GM23338 (cell line): ENCODE measurements at regions not wholly inside any gene's neighbourhood (a gene's known extent, or its start where the extent isn't known, plus 50 kb on each side); places are given as distances from the start of the nearest gene placed in this dataset.

Source experiments
- ATAC-seq: fragments of 200-7000 bp; cut with Tn5 transposase; 3 replicates; pipeline ENCODE4 v1.9.1; 2020
- DNase-seq: peaks from one replicate; pipeline ENCODE4 v3.0.0-alpha.2; 2015; ENCODE audit warnings: low spot score
- H2AFZ ChIP-seq: fragments of 200-600 bp; sonication (generic); 2 replicates; pipeline ENCODE4 v1.8.0; 2016; ENCODE audit warnings: antibody characterized with exemption, mild to moderate bottlenecking, moderate library complexity
- H3F3A ChIP-seq: fragments of 200-600 bp; sonication (generic); replicated peaks from 2 replicates; pipeline ENCODE4 v1.8.0; 2017; ENCODE audit warnings: antibody characterized with exemption, mixed run types, low read depth
- H3K27ac ChIP-seq: fragments of 200-600 bp; sonication (generic); 2 replicates; pipeline ENCODE4 v1.6.1; 2016; ENCODE audit warnings: low read depth
- H3K27me3 ChIP-seq: fragments of 200-600 bp; sonication (generic); 2 replicates; pipeline ENCODE4 v1.8.0; 2016; ENCODE audit warnings: mild to moderate bottlenecking, mixed run types, moderate library complexity; ENCODE audit not compliant: insufficient read depth
- H3K36me3 ChIP-seq: fragments of 200-600 bp; sonication (generic); 2 replicates; pipeline ENCODE4 v1.8.0; 2016; ENCODE audit warnings: mild to moderate bottlenecking; ENCODE audit not compliant: insufficient read depth
- H3K4me1 ChIP-seq: fragments of 200-600 bp; sonication (generic); 2 replicates; pipeline ENCODE4 v1.8.0; 2016; ENCODE audit warnings: mild to moderate bottlenecking, moderate library complexity; ENCODE audit not compliant: insufficient read depth
- H3K4me2 ChIP-seq: fragments of 200-600 bp; sonication (generic); 2 replicates; pipeline ENCODE4 v1.7.1; 2017; ENCODE audit warnings: mixed run types
- H3K4me3 ChIP-seq: fragments of 200-600 bp; sonication (generic); 2 replicates; pipeline ENCODE4 v1.6.1; 2016; ENCODE audit warnings: mixed run types
- H3K79me2 ChIP-seq: fragments of 200-600 bp; sonication (generic); replicated peaks from 2 replicates; pipeline ENCODE4 v1.8.0; 2017; ENCODE audit warnings: mild to moderate bottlenecking; ENCODE audit not compliant: insufficient read depth
- H3K9me2 ChIP-seq: fragments of 200-600 bp; sonication (generic); 2 replicates; pipeline ENCODE4 v1.8.0; 2017; ENCODE audit not compliant: insufficient read depth
- H4K20me1 ChIP-seq: fragments of 200-600 bp; sonication (generic); replicated peaks from 2 replicates; pipeline ENCODE4 v1.8.0; 2017; ENCODE audit warnings: mild to moderate bottlenecking; ENCODE audit not compliant: insufficient read depth
- H3K27ac Mint-ChIP-seq: 2 replicates; pipeline ENCODE4 v1.8.0; 2020; ENCODE audit warnings: inconsistent platforms, mild to moderate bottlenecking, moderate library complexity, mixed read lengths
- H3K27me3 Mint-ChIP-seq: 3 replicates; pipeline ENCODE4 v1.8.0; 2022; ENCODE audit warnings: low read depth, mild to moderate bottlenecking, moderate library complexity, mixed read lengths, inconsistent platforms; ENCODE audit not compliant: insufficient read depth, poor library complexity
- H3K36me3 Mint-ChIP-seq: 3 replicates; pipeline ENCODE4 v1.8.0; 2021; ENCODE audit warnings: low read depth, mild to moderate bottlenecking, inconsistent platforms, moderate library complexity, mixed read lengths
- H3K4me1 Mint-ChIP-seq: 3 replicates; pipeline ENCODE4 v1.8.0; 2020; ENCODE audit warnings: mild to moderate bottlenecking, inconsistent platforms, mixed read lengths
- H3K4me3 Mint-ChIP-seq: 3 replicates; pipeline ENCODE4 v1.8.0; 2021; ENCODE audit warnings: moderate library complexity, mild to moderate bottlenecking, inconsistent platforms, mixed read lengths
- H3K9me3 Mint-ChIP-seq: 3 replicates; pipeline ENCODE4 v1.8.0; 2020; ENCODE audit warnings: moderate library complexity, mild to moderate bottlenecking, inconsistent platforms, mixed read lengths
- CREB1 ChIP-seq: fragments of 250-450 bp; sonication (Bioruptor Pico); IDR thresholded peaks from 2 replicates; pipeline ENCODE4 v1.5.0; 2020; ENCODE audit warnings: low read depth, mild to moderate bottlenecking, moderate library complexity
- CTCF ChIP-seq, 2 experiments: fragments of 200-600 bp in 1 of 2; sonication (generic) in 1 of 2; conservative IDR thresholded peaks; 2 replicates each; pipeline versions ENCODE4 v1.5.1 to v1.6.1; 2016 to 2017; ENCODE audit warnings: antibody characterized with exemption in 2 of 2, low read depth in 2 of 2, mild to moderate bottlenecking in 2 of 2, moderate library complexity in 1 of 2
- JUNB ChIP-seq: IDR thresholded peaks from one replicate; pipeline ENCODE4 v1.6.1; 2016; ENCODE audit warnings: antibody characterized with exemption; ENCODE audit not compliant: unreplicated experiment
- NANOG ChIP-seq: IDR thresholded peaks from 2 replicates; pipeline ENCODE4 v1.6.1; 2016; ENCODE audit warnings: antibody characterized with exemption, borderline replicate concordance
- POLR2AphosphoS5 ChIP-seq: IDR thresholded peaks from 2 replicates; pipeline ENCODE4 v1.6.1; 2016; ENCODE audit warnings: antibody characterized with exemption, low read depth
- REST ChIP-seq: IDR thresholded peaks from one replicate; pipeline ENCODE4 v1.6.1; 2018; ENCODE audit warnings: antibody characterized with exemption; ENCODE audit not compliant: unreplicated experiment
- STAT1 ChIP-seq: IDR thresholded peaks from one replicate; pipeline ENCODE4 v1.6.1; 2016; ENCODE audit warnings: antibody characterized with exemption; ENCODE audit not compliant: unreplicated experiment
- ZNF114 ChIP-seq: fragments of 250-450 bp; sonication (Bioruptor Pico); IDR thresholded peaks from 2 replicates; pipeline ENCODE4 v1.5.0; 2020; ENCODE audit warnings: mild to moderate bottlenecking, moderate library complexity
- ZNF331 ChIP-seq: fragments of 250-450 bp; sonication (Bioruptor Pico); IDR thresholded peaks from 2 replicates; pipeline ENCODE4 v1.5.0; 2020; ENCODE audit warnings: low read depth, mild to moderate bottlenecking, moderate library complexity

GRCh38 chr18:42413870-42414269, 458.8 kb downstream of the PIK3C3 start:
- Mint-ChIP-seq H3K4me3 (no peak overlapping the region), H3K27ac (no peak overlapping the region), H3K36me3 (peaks cover 11% of the 10 kb centered on the region; the same call in 2 of the 3 replicates), H3K9me3 (peaks cover 19% of the 10 kb centered on the region), H3K27me3 (no peaks in the 10 kb centered on the region), H3K4me1 (no peaks in the 10 kb centered on the region)
- Histone ChIP-seq H3F3A (no peaks in the 10 kb centered on the region), H2AFZ (no peak overlapping the region), H3K27me3 (no peaks in the 10 kb centered on the region), H3K79me2 (no peaks in the 10 kb centered on the region), H3K9me2 (0 out of 2 replicates have a peak, but pooled peaks cover 3% of the 10 kb centered on the region), H4K20me1 (no peaks in the 10 kb centered on the region), H3K4me1 (no peaks in the 10 kb centered on the region), H3K27ac (no peak overlapping the region), H3K4me3 (no peak overlapping the region), H3K36me3 (no peaks in the 10 kb centered on the region; the same call in 1 of the 2 replicates), H3K4me2 (no peak overlapping the region)
- DNase-seq (no peak), ATAC-seq (no peak)
- no peak for TF ChIP-seq STAT1
- TF ChIP-seq POLR2AphosphoS5 = no peak

GRCh38 chr18:42414756-42415454, 459.9 kb downstream of the PIK3C3 start:
- TF ChIP-seq ZNF331 (CRISPR knock-in tag) = no peak
- TF ChIP-seq STAT1 = no peak
- no peak for TF ChIP-seq REST
- no peak for TF ChIP-seq ZNF114 (CRISPR knock-in tag)
- no peak for TF ChIP-seq CTCF (conservative IDR thresholded peaks at IDR 0.05; ENCODE audit: low read depth in 2 of 2)
- no peak for TF ChIP-seq CREB1 (CRISPR knock-in tag)
- no peak for TF ChIP-seq JUNB
- TF ChIP-seq POLR2AphosphoS5 = no peak
- no peak for TF ChIP-seq NANOG
- H3K4me1 Mint-ChIP-seq = no peaks in the 10 kb centered on the region

More at GRCh38 chr18:42414756-42415454, 459.9 kb downstream of the PIK3C3 start:
- H3K4me3 Mint-ChIP-seq = no peak overlapping the region
- no peak for DNase-seq
- H3K4me2 ChIP-seq = no peak overlapping the region
- no peaks in the 10 kb centered on the region for H3F3A ChIP-seq
- no peaks in the 10 kb centered on the region for H3K27me3 ChIP-seq
- 0 out of 2 replicates have a peak, but pooled peaks cover 3% of the 10 kb centered on the region for H3K9me2 ChIP-seq
- H3K9me3 Mint-ChIP-seq = peaks cover 9% of the 10 kb centered on the region
- no peaks in the 10 kb centered on the region for H3K79me2 ChIP-seq
- no peak for ATAC-seq
- H3K4me3 ChIP-seq = no peak overlapping the region
- peaks cover under 1% of the 10 kb centered on the region; the same call in 1 of the 3 replicates for H3K36me3 Mint-ChIP-seq
- no peaks in the 10 kb centered on the region for H4K20me1 ChIP-seq
- no peaks in the 10 kb centered on the region for H3K36me3 ChIP-seq
- H3K27ac Mint-ChIP-seq = no peak overlapping the region
- H3K27ac ChIP-seq = no peak overlapping the region
- H2AFZ ChIP-seq = no peak overlapping the region
- H3K4me1 ChIP-seq = no peaks in the 10 kb centered on the region
- H3K27me3 Mint-ChIP-seq = no peaks in the 10 kb centered on the region
